ENCODE measurements at regions not wholly inside any gene's neighbourhood (a gene's known extent, or its start where the extent isn't known, plus 50 kb on each side); places are given as distances from the start of the nearest gene placed in this dataset.
"Not testable (repeated sequence)": the region's sequence is repeated elsewhere in the genome, so short reads cannot be mapped to it uniquely, and the experiment has no call there.

DNA sequence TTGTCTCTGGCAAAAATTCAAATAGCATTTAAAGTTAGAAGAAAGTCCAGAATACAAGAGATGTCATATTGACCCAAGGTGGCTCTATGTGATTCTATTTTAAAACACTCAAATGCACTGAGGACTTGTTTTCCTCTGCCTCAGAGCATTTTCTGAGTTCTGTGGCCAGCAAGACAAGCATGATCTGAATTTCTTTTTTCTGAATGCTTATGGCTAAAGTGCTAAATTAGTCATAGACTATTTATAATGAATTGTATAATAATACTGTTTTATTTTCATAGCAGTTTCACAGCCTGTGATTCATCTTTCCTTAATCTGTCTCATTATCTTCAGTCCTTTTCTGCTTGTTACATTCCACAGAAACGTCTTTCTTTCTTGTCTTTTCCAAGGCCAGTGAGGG is 63.9 kb upstream of the SEC22B start:
- H3K27me3 Mint-ChIP-seq (ENCODE audit: insufficient read depth); H3K9me3 Mint-ChIP-seq; DNase-seq; H3K4me3 Mint-ChIP-seq; H3K27ac ChIP-seq (ENCODE audit: low read depth, low read length); H3K4me1 Mint-ChIP-seq; H3K27ac Mint-ChIP-seq; H3K36me3 Mint-ChIP-seq (ENCODE audit: low read depth); H3K4me3 ChIP-seq (ENCODE audit: low read length); H3K36me3 ChIP-seq (ENCODE audit: control insufficient read depth, insufficient read depth, low read length); H3K4me1 ChIP-seq (ENCODE audit: control insufficient read depth, insufficient read depth, low read length); H3K9me3 ChIP-seq (ENCODE audit: control insufficient read depth, low read length); H3K27me3 ChIP-seq (ENCODE audit: control insufficient read depth, insufficient read depth, low read length, poor library complexity, severe bottlenecking); H3K9ac ChIP-seq (ENCODE audit: extremely low read depth, low read length, poor library complexity, severe bottlenecking): not testable (repeated sequence)
- no CpG with 5 or more reads among the region's 1 CpG for WGBS, 2 experiments (ENCODE audit: insufficient coverage in 1 of 2, insufficient read length in 1 of 2)

- not testable (repeated sequence) for H3K36me3 ChIP-seq (ENCODE audit: control insufficient read depth, insufficient read depth, low read length); H3K4me3 Mint-ChIP-seq; H3K9ac ChIP-seq (ENCODE audit: extremely low read depth, low read length, poor library complexity, severe bottlenecking); H3K27me3 ChIP-seq (ENCODE audit: control insufficient read depth, insufficient read depth, low read length, poor library complexity, severe bottlenecking); H3K27ac ChIP-seq (ENCODE audit: low read depth, low read length); H3K4me1 ChIP-seq (ENCODE audit: control insufficient read depth, insufficient read depth, low read length); DNase-seq; H3K4me1 Mint-ChIP-seq; H3K36me3 Mint-ChIP-seq (ENCODE audit: low read depth); H3K9me3 Mint-ChIP-seq; H3K9me3 ChIP-seq (ENCODE audit: control insufficient read depth, low read length); H3K27ac Mint-ChIP-seq; H3K27me3 Mint-ChIP-seq (ENCODE audit: insufficient read depth); H3K4me3 ChIP-seq (ENCODE audit: low read length)
Observed at GRCh38 chr1:120239351-120239750, 63.0 kb upstream of the SEC22B start.

DNA sequence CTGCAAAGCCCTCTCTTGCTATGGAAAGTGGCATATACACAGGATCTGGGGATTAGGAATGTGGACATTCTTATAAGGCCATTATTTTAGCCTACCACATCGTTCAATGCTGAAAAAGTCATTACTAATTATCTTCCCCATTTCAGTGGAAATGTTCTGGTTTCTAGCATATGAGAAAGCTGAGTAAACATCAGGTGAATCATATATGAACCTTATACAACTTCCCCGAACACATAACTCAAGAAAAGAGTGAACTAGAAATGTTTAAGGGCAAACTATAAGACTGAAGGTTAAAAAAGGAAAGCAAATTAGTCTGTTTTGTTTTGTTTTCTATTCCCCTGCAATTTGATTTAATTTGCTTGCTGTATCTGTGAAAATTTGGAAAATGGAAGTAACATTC is 62.5 kb upstream of the SEC22B start:
- not testable (repeated sequence) for H3K4me1 Mint-ChIP-seq; H3K9me3 ChIP-seq (ENCODE audit: control insufficient read depth, low read length); H3K4me3 ChIP-seq (ENCODE audit: low read length); H3K27ac Mint-ChIP-seq; H3K9me3 Mint-ChIP-seq; H3K4me3 Mint-ChIP-seq; H3K36me3 Mint-ChIP-seq (ENCODE audit: low read depth); H3K27me3 ChIP-seq (ENCODE audit: control insufficient read depth, insufficient read depth, low read length, poor library complexity, severe bottlenecking); H3K4me1 ChIP-seq (ENCODE audit: control insufficient read depth, insufficient read depth, low read length); DNase-seq; H3K27ac ChIP-seq (ENCODE audit: low read depth, low read length); H3K27me3 Mint-ChIP-seq (ENCODE audit: insufficient read depth); H3K9ac ChIP-seq (ENCODE audit: extremely low read depth, low read length, poor library complexity, severe bottlenecking); H3K36me3 ChIP-seq (ENCODE audit: control insufficient read depth, insufficient read depth, low read length)
- no CpG with 5 or more reads among the region's 2 CpGs for WGBS, 2 experiments (ENCODE audit: insufficient coverage in 1 of 2, insufficient read length in 1 of 2)

- not testable (repeated sequence) for H3K9ac ChIP-seq (ENCODE audit: extremely low read depth, low read length, poor library complexity, severe bottlenecking); H3K9me3 Mint-ChIP-seq; H3K36me3 Mint-ChIP-seq (ENCODE audit: low read depth); H3K9me3 ChIP-seq (ENCODE audit: control insufficient read depth, low read length); H3K4me3 ChIP-seq (ENCODE audit: low read length); H3K4me1 ChIP-seq (ENCODE audit: control insufficient read depth, insufficient read depth, low read length); H3K27ac ChIP-seq (ENCODE audit: low read depth, low read length); H3K4me1 Mint-ChIP-seq; H3K36me3 ChIP-seq (ENCODE audit: control insufficient read depth, insufficient read depth, low read length); H3K27ac Mint-ChIP-seq; DNase-seq; H3K27me3 ChIP-seq (ENCODE audit: control insufficient read depth, insufficient read depth, low read length, poor library complexity, severe bottlenecking); H3K27me3 Mint-ChIP-seq (ENCODE audit: insufficient read depth); H3K4me3 Mint-ChIP-seq
- no CpG with 5 or more reads among the region's 2 CpGs for WGBS, 2 experiments (ENCODE audit: insufficient coverage in 1 of 2, insufficient read length in 1 of 2)
Observed at GRCh38 chr1:120233661-120234018, 57.3 kb upstream of the SEC22B start.

GRCh38 chr1:120232834-120233660 is 56.7 kb upstream of the SEC22B start:
- DNase-seq; H3K9me3 Mint-ChIP-seq; H3K27ac ChIP-seq (ENCODE audit: low read depth, low read length); H3K4me3 Mint-ChIP-seq; H3K4me1 ChIP-seq (ENCODE audit: control insufficient read depth, insufficient read depth, low read length); H3K4me1 Mint-ChIP-seq; H3K27me3 Mint-ChIP-seq (ENCODE audit: insufficient read depth); H3K9ac ChIP-seq (ENCODE audit: extremely low read depth, low read length, poor library complexity, severe bottlenecking); H3K27me3 ChIP-seq (ENCODE audit: control insufficient read depth, insufficient read depth, low read length, poor library complexity, severe bottlenecking); H3K36me3 Mint-ChIP-seq (ENCODE audit: low read depth); H3K36me3 ChIP-seq (ENCODE audit: control insufficient read depth, insufficient read depth, low read length); H3K9me3 ChIP-seq (ENCODE audit: control insufficient read depth, low read length); H3K4me3 ChIP-seq (ENCODE audit: low read length); H3K27ac Mint-ChIP-seq: not testable (repeated sequence)
- whole genome bisulfite sequencing, 2 experiments (ENCODE audit: insufficient coverage in 1 of 2, insufficient read length in 1 of 2) = no CpG with 5 or more reads among the region's 53 CpGs

DNA sequence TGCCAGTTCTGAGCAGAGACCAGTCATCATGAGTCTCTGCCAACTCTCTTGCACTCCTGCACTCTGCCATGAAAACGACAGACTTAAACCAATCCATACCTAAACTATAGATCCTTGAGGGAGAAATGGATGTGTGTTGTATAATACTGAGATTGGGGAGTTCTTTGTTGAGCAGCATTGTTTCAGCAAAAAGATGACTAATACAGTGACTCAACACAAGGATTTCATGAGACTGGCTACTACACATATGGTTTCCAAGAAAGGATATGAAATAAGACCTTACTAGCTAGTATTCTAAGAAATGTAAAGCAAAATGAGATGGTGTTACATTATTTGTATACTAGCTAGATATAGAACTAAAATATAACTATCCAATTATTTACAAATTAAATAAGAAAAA is 53.5 kb upstream of the SEC22B start:
- no CpG with 5 or more reads among the region's 1 CpG for WGBS, 2 experiments (ENCODE audit: insufficient coverage in 1 of 2, insufficient read length in 1 of 2)
- not testable (repeated sequence) for H3K36me3 ChIP-seq (ENCODE audit: control insufficient read depth, insufficient read depth, low read length); H3K9me3 ChIP-seq (ENCODE audit: control insufficient read depth, low read length); H3K9ac ChIP-seq (ENCODE audit: extremely low read depth, low read length, poor library complexity, severe bottlenecking); H3K4me3 Mint-ChIP-seq; H3K9me3 Mint-ChIP-seq; H3K27ac Mint-ChIP-seq; H3K27me3 Mint-ChIP-seq (ENCODE audit: insufficient read depth); H3K27ac ChIP-seq (ENCODE audit: low read depth, low read length); H3K4me1 Mint-ChIP-seq; H3K27me3 ChIP-seq (ENCODE audit: control insufficient read depth, insufficient read depth, low read length, poor library complexity, severe bottlenecking); H3K4me1 ChIP-seq (ENCODE audit: control insufficient read depth, insufficient read depth, low read length); DNase-seq; H3K4me3 ChIP-seq (ENCODE audit: low read length); H3K36me3 Mint-ChIP-seq (ENCODE audit: low read depth)

All from endodermal cell (in vitro differentiated cells).